B cell (primary cell): ENCODE measurements at regions not wholly inside any gene's neighbourhood (a gene's known extent, or its start where the extent isn't known, plus 50 kb on each side); places are given as distances from the start of the nearest gene placed in this dataset.

Source experiments
- ATAC-seq: fragments of 200-7000 bp; cut with Tn5 transposase; one replicate; pipeline ENCODE4 v1.10.0; 2021; ENCODE audit warnings: low read depth, mild to moderate bottlenecking, moderate number of reproducible peaks, moderate library complexity
- CTCF ChIA-PET: fragments of 350-600 bp; sonication (Branson Sonifier 250); formaldehyde crosslinking; loops from one replicate; lab custom pipeline; 2021; ENCODE audit warnings: antibody characterized with exemption, inconsistent platforms; lab: Charles Lee
- POLR2A ChIA-PET: fragments of 350-600 bp; sonication (Branson Sonifier 250); formaldehyde crosslinking; loops from one replicate; lab custom pipeline; 2021; ENCODE audit warnings: antibody characterized with exemption; lab: Charles Lee
- DNase-seq: peaks from one replicate; pipeline ENCODE4 v3.0.0; 2013
- H2AFZ ChIP-seq: 2 replicates; pipeline ENCODE4 v1.6.1; 2012; ENCODE audit warnings: mild to moderate bottlenecking, low read depth, low read length; ENCODE audit not compliant: insufficient read depth, poor library complexity, severe bottlenecking
- H3K27ac ChIP-seq, 2 donors: 1 replicate in 1 of 2; 2 replicates in 1 of 2; pipeline ENCODE4 v1.5.1; 2012 to 2013; ENCODE audit warnings: low read length in 2 of 2, mild to moderate bottlenecking in 2 of 2, moderate library complexity in 1 of 2
- H3K27me3 ChIP-seq, 4 experiments: fragments of 200-600 bp in 1 of 4; sonication (generic) in 1 of 4; replicated peaks in 1 of 4; 1 replicate in 2 of 4; 2 replicates in 2 of 4; pipeline versions ENCODE4 v1.6.1 to v1.7.0; 2013 to 2016; ENCODE audit warnings: low read length in 3 of 4, mild to moderate bottlenecking in 2 of 4, mixed read lengths in 1 of 4, moderate library complexity in 1 of 4; ENCODE audit not compliant: insufficient read depth in 4 of 4, control insufficient read depth in 3 of 4; ENCODE audit errors: control extremely low read depth in 1 of 4
- H3K36me3 ChIP-seq, 2 experiments: replicated peaks in 1 of 2; 1 replicate in 1 of 2; 2 replicates in 1 of 2; pipeline versions ENCODE4 v1.6.1 to v1.7.1; 2013; ENCODE audit warnings: low read length in 1 of 2; ENCODE audit not compliant: insufficient read depth in 2 of 2, control insufficient read depth in 1 of 2; ENCODE audit errors: control extremely low read depth in 1 of 2, extremely low read depth in 1 of 2
- H3K4me1 ChIP-seq, 2 donors: fragments of 200-600 bp in 1 of 2; sonication (generic) in 1 of 2; 1 replicate in 1 of 2; 2 replicates in 1 of 2; pipeline versions ENCODE4 v1.5.1 to v1.6.1; 2013 to 2017; ENCODE audit warnings: low read length in 2 of 2; ENCODE audit not compliant: control insufficient read depth in 2 of 2, insufficient read depth in 2 of 2
- H3K4me2 ChIP-seq: replicated peaks from 2 replicates; pipeline ENCODE3; 2012; ENCODE audit warnings: mild to moderate bottlenecking, low read depth, low read length; ENCODE audit not compliant: poor library complexity, severe bottlenecking
- H3K4me3 ChIP-seq, 5 experiments: fragments of 200-600 bp in 1 of 5; sonication (generic) in 1 of 5; 1 replicate in 3 of 5; 2 replicates in 2 of 5; pipeline versions ENCODE4 v1.5.1 to v1.7.0; 2011 to 2016; ENCODE audit warnings: low read length in 4 of 5, mild to moderate bottlenecking in 4 of 5, low read depth in 2 of 5, control low read depth in 1 of 5, moderate library complexity in 1 of 5; ENCODE audit not compliant: insufficient read depth in 1 of 5; ENCODE audit errors: control extremely low read depth in 1 of 5, extremely low read depth in 1 of 5
- H3K79me2 ChIP-seq: fragments of 200-600 bp; sonication (generic); one replicate; pipeline ENCODE4 v1.6.0; 2016; ENCODE audit warnings: low read length; ENCODE audit not compliant: control insufficient read depth, insufficient read depth
- H3K9ac ChIP-seq: fragments of 200-600 bp; sonication (generic); 2 replicates; pipeline ENCODE4 v1.6.1; 2017; ENCODE audit warnings: mild to moderate bottlenecking, low read length, moderate library complexity
- H3K9me3 ChIP-seq, 3 donors: one replicate each; pipeline versions ENCODE4 v1.6.1 to v1.7.1; 2013; ENCODE audit warnings: low read length in 2 of 3; ENCODE audit not compliant: control insufficient read depth in 2 of 3, insufficient read depth in 1 of 3; ENCODE audit errors: control extremely low read depth in 1 of 3
- H4K20me1 ChIP-seq: 2 replicates; pipeline ENCODE4 v1.6.0; 2012; ENCODE audit warnings: mild to moderate bottlenecking, low read length; ENCODE audit not compliant: insufficient read depth, control insufficient read depth, poor library complexity, severe bottlenecking
- H3K27ac Mint-ChIP-seq: one replicate; pipeline ENCODE4 v1.8.0; 2021; ENCODE audit warnings: mixed read lengths
- H3K27me3 Mint-ChIP-seq: one replicate; pipeline ENCODE4 v1.8.0; 2021; ENCODE audit warnings: mixed read lengths
- H3K4me1 Mint-ChIP-seq: one replicate; pipeline ENCODE4 v1.8.0; 2021; ENCODE audit warnings: mixed read lengths
- H3K4me3 Mint-ChIP-seq: one replicate; pipeline ENCODE4 v1.8.0; 2021; ENCODE audit warnings: mixed read lengths
- H3K9me3 Mint-ChIP-seq: one replicate; pipeline ENCODE4 v1.8.0; 2022; ENCODE audit warnings: mixed read lengths; ENCODE audit not compliant: insufficient read depth
- EZH2 ChIP-seq: IDR thresholded peaks from 2 replicates; pipeline ENCODE4 v1.6.1; 2012; ENCODE audit warnings: borderline replicate concordance, low read depth, mild to moderate bottlenecking, moderate library complexity, low read length; ENCODE audit not compliant: insufficient read depth, poor library complexity, severe bottlenecking
- WGBS: methylation state at CpG from one replicate; pipeline ENCODE4 v1.1.5; 2013; ENCODE audit warnings: missing lambda C conversion rate; ENCODE audit not compliant: insufficient coverage; 5-methylcytosine and 5-hydroxymethylcytosine counted together
- intact Hi-C: fragments of 100-400 bp; cut with micrococcal nuclease; formaldehyde crosslinking; loops from one replicate; pipeline ENCODE4 v1.10.0; 2022
- TF ChIP-seq, protein P1 (sequence below): fragments of 200-600 bp; IDR thresholded peaks from one replicate; pipeline ENCODE4 v1.8.0; 2022; ENCODE audit warnings: antibody characterized with exemption, mild to moderate bottlenecking

- Histone ChIP-seq H4K20me1 (no peaks in the 10 kb centered on the region), H3K36me3 (no peaks in the 10 kb centered on the region), H3K9me3 (no peaks in the 10 kb centered on the region), H3K4me1 (no peaks in the 10 kb centered on the region), H2AFZ (no peak overlapping the region), H3K27ac (no peak overlapping the region), H3K4me2 (no peak overlapping the region), H3K4me3 (no peak overlapping the region), H3K27me3 (no peaks in the 10 kb centered on the region), H3K9ac (no peak overlapping the region), H3K79me2 (no peaks in the 10 kb centered on the region)
- Mint-ChIP-seq H3K9me3 (peaks cover 2% of the 10 kb centered on the region), H3K27me3 (no peaks in the 10 kb centered on the region), H3K4me3 (no peak overlapping the region), H3K4me1 (peaks cover 3% of the 10 kb centered on the region), H3K27ac (no peak overlapping the region)
- TF ChIP-seq, protein P1, sequence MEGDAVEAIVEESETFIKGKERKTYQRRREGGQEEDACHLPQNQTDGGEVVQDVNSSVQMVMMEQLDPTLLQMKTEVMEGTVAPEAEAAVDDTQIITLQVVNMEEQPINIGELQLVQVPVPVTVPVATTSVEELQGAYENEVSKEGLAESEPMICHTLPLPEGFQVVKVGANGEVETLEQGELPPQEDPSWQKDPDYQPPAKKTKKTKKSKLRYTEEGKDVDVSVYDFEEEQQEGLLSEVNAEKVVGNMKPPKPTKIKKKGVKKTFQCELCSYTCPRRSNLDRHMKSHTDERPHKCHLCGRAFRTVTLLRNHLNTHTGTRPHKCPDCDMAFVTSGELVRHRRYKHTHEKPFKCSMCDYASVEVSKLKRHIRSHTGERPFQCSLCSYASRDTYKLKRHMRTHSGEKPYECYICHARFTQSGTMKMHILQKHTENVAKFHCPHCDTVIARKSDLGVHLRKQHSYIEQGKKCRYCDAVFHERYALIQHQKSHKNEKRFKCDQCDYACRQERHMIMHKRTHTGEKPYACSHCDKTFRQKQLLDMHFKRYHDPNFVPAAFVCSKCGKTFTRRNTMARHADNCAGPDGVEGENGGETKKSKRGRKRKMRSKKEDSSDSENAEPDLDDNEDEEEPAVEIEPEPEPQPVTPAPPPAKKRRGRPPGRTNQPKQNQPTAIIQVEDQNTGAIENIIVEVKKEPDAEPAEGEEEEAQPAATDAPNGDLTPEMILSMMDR, result no peak
- TF ChIP-seq EZH2, result no peak
- CTCF ChIA-PET, result interaction anchor here (1.2 kb wide), 1 partner anchor 51 kb away, joined by 3 read pairs; no protein-coding TSS in a partner anchor
- POLR2A ChIA-PET, result no interaction called here
- intact Hi-C loops, result no loop called here
- no peak for ATAC-seq
- DNase-seq, result no peak
- WGBS, result 100% methylated on average over 1 of the region's 3 CpGs
Observed at GRCh38 chr12:93148412-93148811, 219.3 kb upstream of the EEA1 start.

- DNase-seq (no peak), ATAC-seq (no peak)
- Histone ChIP-seq H3K79me2 (no peaks in the 10 kb centered on the region), H3K4me1 (no peaks in the 10 kb centered on the region), H3K36me3 (no peaks in the 10 kb centered on the region), H2AFZ (no peak overlapping the region), H3K4me2 (no peak overlapping the region), H3K4me3 (no peak overlapping the region), H3K9ac (no peak overlapping the region), H3K27me3 (no peaks in the 10 kb centered on the region), H4K20me1 (no peaks in the 10 kb centered on the region), H3K27ac (no peak overlapping the region), H3K9me3 (no peaks in the 10 kb centered on the region)
- H3K4me3 Mint-ChIP-seq, result no peak overlapping the region
- intact Hi-C loops, result no loop called here
- peaks cover 2% of the 10 kb centered on the region for H3K9me3 Mint-ChIP-seq
- WGBS, result 100% methylated on average over 1 of the region's 2 CpGs
- TF ChIP-seq, protein P1, result no peak
- no peak for TF ChIP-seq EZH2
- no peaks in the 10 kb centered on the region for H3K27me3 Mint-ChIP-seq
- H3K27ac Mint-ChIP-seq, result no peak overlapping the region
- ChIA-PET POLR2A (no interaction called here), CTCF (interaction anchor here (1.2 kb wide), 1 partner anchor 52 kb away, joined by 3 read pairs; no protein-coding TSS in a partner anchor)
- H3K4me1 Mint-ChIP-seq, result peaks cover 2% of the 10 kb centered on the region
Observed at GRCh38 chr12:93149229-93149628, 220.1 kb upstream of the EEA1 start.
